ENCODE measurements at regions not wholly inside any gene's neighbourhood (a gene's known extent, or its start where the extent isn't known, plus 50 kb on each side); places are given as distances from the start of the nearest gene placed in this dataset.

DNA sequence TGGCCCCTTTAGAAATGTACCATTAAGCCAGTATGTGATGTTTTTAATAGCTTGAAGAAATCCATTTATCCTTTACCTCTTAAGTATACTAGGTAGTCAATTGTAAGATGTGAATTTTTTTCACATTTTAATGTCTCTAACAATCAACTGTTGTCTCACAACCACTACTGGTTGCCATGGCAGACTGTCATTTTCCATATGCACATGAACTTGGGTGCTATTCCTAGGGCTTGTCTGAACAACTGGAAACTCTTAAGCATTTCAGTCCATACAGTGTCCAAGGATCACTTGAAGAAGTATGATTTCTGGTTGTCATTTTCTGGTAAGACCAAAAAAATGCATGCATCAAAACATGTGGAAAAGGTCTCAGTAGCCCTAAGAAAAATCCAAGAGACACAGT lies 315.1 kb downstream of the HHIPL2 start:
- TF ChIP-seq, protein P1, sequence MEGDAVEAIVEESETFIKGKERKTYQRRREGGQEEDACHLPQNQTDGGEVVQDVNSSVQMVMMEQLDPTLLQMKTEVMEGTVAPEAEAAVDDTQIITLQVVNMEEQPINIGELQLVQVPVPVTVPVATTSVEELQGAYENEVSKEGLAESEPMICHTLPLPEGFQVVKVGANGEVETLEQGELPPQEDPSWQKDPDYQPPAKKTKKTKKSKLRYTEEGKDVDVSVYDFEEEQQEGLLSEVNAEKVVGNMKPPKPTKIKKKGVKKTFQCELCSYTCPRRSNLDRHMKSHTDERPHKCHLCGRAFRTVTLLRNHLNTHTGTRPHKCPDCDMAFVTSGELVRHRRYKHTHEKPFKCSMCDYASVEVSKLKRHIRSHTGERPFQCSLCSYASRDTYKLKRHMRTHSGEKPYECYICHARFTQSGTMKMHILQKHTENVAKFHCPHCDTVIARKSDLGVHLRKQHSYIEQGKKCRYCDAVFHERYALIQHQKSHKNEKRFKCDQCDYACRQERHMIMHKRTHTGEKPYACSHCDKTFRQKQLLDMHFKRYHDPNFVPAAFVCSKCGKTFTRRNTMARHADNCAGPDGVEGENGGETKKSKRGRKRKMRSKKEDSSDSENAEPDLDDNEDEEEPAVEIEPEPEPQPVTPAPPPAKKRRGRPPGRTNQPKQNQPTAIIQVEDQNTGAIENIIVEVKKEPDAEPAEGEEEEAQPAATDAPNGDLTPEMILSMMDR (IDR thresholded peaks at IDR 0.05), result no peak
- TF ChIP-seq POLR2A (IDR thresholded peaks at IDR 0.05), result no peak
